Temporal lobe (tissue), 1 donor: ENCODE measurements at regions not wholly inside any gene's neighbourhood (a gene's known extent, or its start where the extent isn't known, plus 50 kb on each side); places are given as distances from the start of the nearest gene placed in this dataset. TPM values are rescaled to one million over a fixed set of nuclear protein-coding genes. Genes with fewer than 3 reads are reported as not detected.

Experiments
- small RNA-seq: library from RNA; depleted of rRNA; stranded (forward); fragments of <200 nt; gene quantifications from one replicate; pipeline ENCODE3, GENCODE V24; 2014; ENCODE audit warnings: low replicate concordance

Small RNAs in the stretch of these regions (small RNA-seq; reads per million reads assigned to genes)
- gene AC097486.1 (not detected), gene MIR6082 (not detected), gene RNU6ATAC13P (not detected)
